ENCODE measurements at regions not wholly inside any gene's neighbourhood (a gene's known extent, or its start where the extent isn't known, plus 50 kb on each side); places are given as distances from the start of the nearest gene placed in this dataset.
"Not testable (repeated sequence)": the region's sequence is repeated elsewhere in the genome, so short reads cannot be mapped to it uniquely, and the experiment has no call there.

GRCh38 chr6:109912952-109913351 is 65.2 kb upstream of the GPR6 start:
- intact Hi-C loops (cut with DNase I) = no loop called here
- DNase-seq (ENCODE audit: missing footprints) (no peak), ATAC-seq (no peak)

GRCh38 chr6:109915748-109916147 is 62.4 kb upstream of the GPR6 start:
- intact Hi-C loops (cut with DNase I); ATAC-seq; DNase-seq (ENCODE audit: missing footprints): not testable (repeated sequence)

GRCh38 chr6:109916759-109917158 is 61.4 kb upstream of the GPR6 start:
- DNase-seq (ENCODE audit: missing footprints) = no peak
- intact Hi-C loops (cut with DNase I) = no loop called here
- ATAC-seq = no peak

- no peak for ATAC-seq
- no peak for DNase-seq (ENCODE audit: missing footprints)
- intact Hi-C loops (cut with DNase I) = no loop called here
These were observed 59.9 kb upstream of the GPR6 start for GRCh38 chr6:109918227-109918626.

GRCh38 chr6:109920911-109921310 is 57.2 kb upstream of the GPR6 start:
- DNase-seq (ENCODE audit: missing footprints) (no peak), ATAC-seq (no peak)
- intact Hi-C loops (cut with DNase I) = no loop called here

GRCh38 chr6:109922851-109923250 is 55.3 kb upstream of the GPR6 start:
- intact Hi-C loops (cut with DNase I) = no loop called here
- DNase-seq (ENCODE audit: missing footprints) = no peak
- ATAC-seq = no peak

GRCh38 chr6:109925075-109925474 is 53.0 kb upstream of the GPR6 start:
- DNase-seq (ENCODE audit: missing footprints) (no peak), ATAC-seq (no peak)
- intact Hi-C loops (cut with DNase I) = no loop called here

GRCh38 chr6:109927052-109927451 is 51.1 kb upstream of the GPR6 start:
- ATAC-seq = no peak
- intact Hi-C loops (cut with DNase I) = no loop called here
- DNase-seq (ENCODE audit: missing footprints) = no peak
